Activated B cell treated with CpG ODN at 0.5 μM for 24 hours (primary cell): ENCODE measurements at regions not wholly inside any gene's neighbourhood (a gene's known extent, or its start where the extent isn't known, plus 50 kb on each side); places are given as distances from the start of the nearest gene placed in this dataset.

Experiments
- ATAC-seq: fragments of 200-7000 bp; cut with Tn5 transposase; one replicate; pipeline ENCODE4 v1.10.0; 2021; ENCODE audit warnings: low read depth, mild to moderate bottlenecking, moderate library complexity
- CTCF ChIA-PET: fragments of 350-600 bp; sonication (Branson Sonifier 250); formaldehyde crosslinking; loops from one replicate; lab custom pipeline; 2021; ENCODE audit warnings: antibody characterized with exemption; lab: Charles Lee
- POLR2A ChIA-PET: fragments of 350-600 bp; sonication (Branson Sonifier 250); formaldehyde crosslinking; loops from one replicate; lab custom pipeline; 2021; ENCODE audit warnings: antibody characterized with exemption; lab: Charles Lee
- DNase-seq: peaks from one replicate; pipeline ENCODE4 v3.0.0; 2022
- H3K27ac Mint-ChIP-seq: one replicate; pipeline ENCODE4 v1.8.0; 2020; ENCODE audit warnings: mixed read lengths
- H3K27me3 Mint-ChIP-seq: one replicate; pipeline ENCODE4 v1.8.0; 2021; ENCODE audit warnings: mixed read lengths
- H3K36me3 Mint-ChIP-seq: one replicate; pipeline ENCODE4 v1.8.0; 2021; ENCODE audit warnings: low read depth, mixed read lengths
- H3K4me1 Mint-ChIP-seq: one replicate; pipeline ENCODE4 v1.8.0; 2021; ENCODE audit warnings: mixed read lengths
- H3K4me3 Mint-ChIP-seq: one replicate; pipeline ENCODE4 v1.8.0; 2020; ENCODE audit warnings: mild to moderate bottlenecking, mixed read lengths
- H3K9me3 Mint-ChIP-seq: one replicate; pipeline ENCODE4 v1.8.0; 2020; ENCODE audit warnings: mixed read lengths
- CTCF ChIP-seq: fragments of 200-600 bp; IDR thresholded peaks from one replicate; pipeline ENCODE4 v1.8.0; 2022; ENCODE audit warnings: antibody characterized with exemption, mild to moderate bottlenecking
- intact Hi-C: fragments of 100-400 bp; cut with micrococcal nuclease; formaldehyde crosslinking; loops from one replicate; pipeline ENCODE4 v1.15.1; 2024

GRCh38 chr13:63699948-63700347 is 2284.3 kb upstream of the PCDH20 start:
- no peak for TF ChIP-seq CTCF
- Mint-ChIP-seq H3K27ac (no peak overlapping the region), H3K36me3 (no peaks in the 10 kb centered on the region), H3K4me1 (no peaks in the 10 kb centered on the region), H3K9me3 (peaks cover 2% of the 10 kb centered on the region), H3K27me3 (no peaks in the 10 kb centered on the region), H3K4me3 (no peak overlapping the region)
- POLR2A ChIA-PET: no interaction called here
- CTCF ChIA-PET: no interaction called here
- intact Hi-C loops: no loop called here
- ATAC-seq (no peak), DNase-seq (no peak)

- ChIA-PET CTCF (no interaction called here), POLR2A (no interaction called here)
- Mint-ChIP-seq H3K36me3 (no peaks in the 10 kb centered on the region), H3K4me3 (no peak overlapping the region), H3K27ac (no peak overlapping the region), H3K4me1 (no peaks in the 10 kb centered on the region), H3K27me3 (no peaks in the 10 kb centered on the region), H3K9me3 (peaks cover 5% of the 10 kb centered on the region)
- TF ChIP-seq CTCF: no peak
- intact Hi-C loops: no loop called here
- DNase-seq (no peak), ATAC-seq (no peak)
Observed at GRCh38 chr13:63696055-63696454, 2280.4 kb upstream of the PCDH20 start.

- POLR2A ChIA-PET: no interaction called here
- H3K27ac Mint-ChIP-seq: no peak overlapping the region
Observed at GRCh38 chr13:63693696-63694095, 2278.0 kb upstream of the PCDH20 start.

GRCh38 chr13:63691474-63691873 is 2275.8 kb upstream of the PCDH20 start:
- H3K36me3 Mint-ChIP-seq: no peaks in the 10 kb centered on the region
- ATAC-seq (no peak), DNase-seq (no peak)
- H3K9me3 Mint-ChIP-seq: peaks cover 5% of the 10 kb centered on the region
- H3K27me3 Mint-ChIP-seq: no peaks in the 10 kb centered on the region
- H3K4me3 Mint-ChIP-seq: no peak overlapping the region
- CTCF ChIA-PET: no interaction called here
- intact Hi-C loops: no loop called here
- no peak for TF ChIP-seq CTCF
- POLR2A ChIA-PET: no interaction called here
- H3K27ac Mint-ChIP-seq: no peak overlapping the region
- H3K4me1 Mint-ChIP-seq: no peaks in the 10 kb centered on the region

More at GRCh38 chr13:63693696-63694095, 2278.0 kb upstream of the PCDH20 start:
- no peak for ATAC-seq
- TF ChIP-seq CTCF: no peak
- CTCF ChIA-PET: no interaction called here
- peaks cover 3% of the 10 kb centered on the region for H3K9me3 Mint-ChIP-seq
- no peaks in the 10 kb centered on the region for H3K4me1 Mint-ChIP-seq
- no peak for DNase-seq
- H3K36me3 Mint-ChIP-seq: no peaks in the 10 kb centered on the region
- no peak overlapping the region for H3K4me3 Mint-ChIP-seq
- H3K27me3 Mint-ChIP-seq: no peaks in the 10 kb centered on the region
- intact Hi-C loops: no loop called here

- ATAC-seq: no peak
Observed at GRCh38 chr13:63690672-63691071, 2275.0 kb upstream of the PCDH20 start.

More at GRCh38 chr13:63690672-63691071, 2275.0 kb upstream of the PCDH20 start:
- CTCF ChIA-PET: no interaction called here
- intact Hi-C loops: no loop called here
- H3K27me3 Mint-ChIP-seq: no peaks in the 10 kb centered on the region
- DNase-seq: no peak
- no peak overlapping the region for H3K4me3 Mint-ChIP-seq
- H3K36me3 Mint-ChIP-seq: no peaks in the 10 kb centered on the region
- no peaks in the 10 kb centered on the region for H3K4me1 Mint-ChIP-seq
- POLR2A ChIA-PET: no interaction called here
- H3K9me3 Mint-ChIP-seq: peaks cover 5% of the 10 kb centered on the region
- TF ChIP-seq CTCF: no peak
- no peak overlapping the region for H3K27ac Mint-ChIP-seq
